HG03097 (cell line): ENCODE measurements at regions not wholly inside any gene's neighbourhood (a gene's known extent, or its start where the extent isn't known, plus 50 kb on each side); places are given as distances from the start of the nearest gene placed in this dataset.

Source experiments
- ATAC-seq: cut with Tn5 transposase; IDR thresholded peaks from one replicate; pipeline ENCODE4 v1.9.1; 2021; ENCODE audit not compliant: unreplicated experiment, low FRiP score

DNA sequence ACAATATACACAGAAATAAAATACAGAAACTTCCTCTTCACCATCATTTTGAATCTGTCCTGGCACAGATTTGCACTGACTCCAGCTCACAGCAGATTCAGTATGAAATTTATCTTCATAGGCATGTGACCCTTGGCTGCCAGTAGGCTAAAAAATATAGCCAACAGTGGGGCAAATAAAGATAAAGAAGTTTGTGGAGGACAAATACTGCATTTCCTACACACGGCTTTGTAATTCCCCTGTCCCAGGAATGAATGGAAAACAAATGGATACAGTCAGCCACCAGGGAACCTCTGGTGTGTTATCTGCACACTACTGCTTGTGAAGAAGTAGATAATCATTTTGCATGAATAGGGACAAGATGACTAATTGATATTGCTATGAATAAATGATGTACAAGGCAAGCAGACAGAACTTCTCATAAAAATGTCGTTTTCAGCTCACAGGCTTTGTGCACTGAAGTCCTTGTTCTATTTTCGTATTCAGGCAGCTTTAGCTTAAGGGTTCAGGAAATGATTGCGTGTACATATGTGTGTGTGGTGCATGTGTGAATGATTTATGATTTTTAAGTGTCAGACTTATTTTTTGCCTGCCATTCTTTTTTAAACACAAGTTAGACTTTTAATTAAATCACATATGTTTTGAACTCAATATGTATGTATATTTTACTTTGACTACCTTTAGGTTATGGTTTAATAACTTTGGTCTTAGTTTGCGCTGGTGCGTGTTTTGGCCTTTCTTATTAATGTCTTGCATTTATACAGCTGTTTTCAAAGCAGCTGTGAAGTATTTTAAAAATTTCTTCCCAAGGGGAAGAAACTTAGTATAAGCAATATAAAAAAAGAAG lies 543.8 kb upstream of the JAG1 start:
- ATAC-seq = no peak

- ATAC-seq = no peak
Observed at GRCh38 chr20:11218173-11218680, 544.4 kb upstream of the JAG1 start.

DNA sequence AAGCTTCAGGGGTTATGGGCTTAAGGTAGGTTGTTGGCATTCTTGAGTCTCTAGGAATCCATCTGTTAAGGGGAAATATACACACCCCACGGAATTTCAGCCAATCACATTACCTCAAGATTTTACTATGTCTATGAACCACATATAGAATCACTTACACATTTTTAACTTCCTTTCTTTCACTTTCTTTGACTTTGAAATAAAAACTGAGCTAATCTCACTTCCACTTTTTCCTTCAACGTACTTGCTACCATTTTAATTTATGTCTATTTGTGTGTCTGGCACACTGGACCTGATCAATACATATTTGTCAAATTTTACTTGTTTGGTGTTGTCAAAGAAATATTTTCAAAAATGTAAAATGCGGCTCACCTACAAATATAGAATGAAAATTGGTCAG lies 545.4 kb upstream of the JAG1 start:
- ATAC-seq = peak; percentile 66

- ATAC-seq = no peak
Observed at GRCh38 chr20:11221046-11221445, 547.2 kb upstream of the JAG1 start.

- no peak for ATAC-seq
Observed at GRCh38 chr20:11222243-11222642, 548.4 kb upstream of the JAG1 start.

DNA sequence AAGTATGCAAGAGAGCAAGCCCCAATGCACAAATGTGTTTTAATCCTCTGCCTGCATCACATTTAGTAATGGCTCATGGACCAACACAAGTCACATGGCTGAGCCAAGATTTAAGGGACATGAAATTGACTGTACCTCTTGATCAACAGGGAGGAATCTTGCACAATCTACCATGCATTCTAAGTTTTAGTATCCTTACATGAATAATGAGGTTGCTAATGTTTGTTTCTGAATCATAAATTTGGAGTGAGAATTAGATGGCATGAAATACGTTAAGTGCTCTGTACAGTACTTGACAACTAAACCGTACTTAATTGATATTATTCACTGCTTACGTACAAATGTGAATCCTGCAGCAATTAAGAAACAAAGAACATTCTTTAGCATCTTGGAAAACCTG lies 553.8 kb upstream of the JAG1 start:
- no peak for ATAC-seq

DNA sequence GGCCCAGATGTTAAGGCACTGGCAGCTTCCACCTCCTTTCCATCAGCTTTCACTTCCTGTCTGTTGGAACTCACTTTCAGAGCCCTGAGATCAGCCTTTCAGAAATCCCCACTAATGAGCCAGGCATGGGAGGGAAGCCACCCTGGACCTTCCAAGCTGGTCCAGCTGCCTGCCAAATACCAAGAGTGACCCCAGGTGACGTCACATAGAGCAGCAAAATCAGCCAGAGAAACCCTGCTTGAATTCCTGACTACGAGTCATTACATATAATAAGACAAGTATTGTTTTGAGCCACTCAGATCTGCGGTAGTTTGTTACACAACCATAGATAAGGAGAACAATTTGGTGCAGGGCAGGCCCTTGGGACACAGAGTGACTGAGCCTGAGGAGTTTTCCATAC lies 556.0 kb upstream of the JAG1 start:
- no peak for ATAC-seq

GRCh38 chr20:11230999-11231398 lies 557.2 kb upstream of the JAG1 start:
- no peak for ATAC-seq

DNA sequence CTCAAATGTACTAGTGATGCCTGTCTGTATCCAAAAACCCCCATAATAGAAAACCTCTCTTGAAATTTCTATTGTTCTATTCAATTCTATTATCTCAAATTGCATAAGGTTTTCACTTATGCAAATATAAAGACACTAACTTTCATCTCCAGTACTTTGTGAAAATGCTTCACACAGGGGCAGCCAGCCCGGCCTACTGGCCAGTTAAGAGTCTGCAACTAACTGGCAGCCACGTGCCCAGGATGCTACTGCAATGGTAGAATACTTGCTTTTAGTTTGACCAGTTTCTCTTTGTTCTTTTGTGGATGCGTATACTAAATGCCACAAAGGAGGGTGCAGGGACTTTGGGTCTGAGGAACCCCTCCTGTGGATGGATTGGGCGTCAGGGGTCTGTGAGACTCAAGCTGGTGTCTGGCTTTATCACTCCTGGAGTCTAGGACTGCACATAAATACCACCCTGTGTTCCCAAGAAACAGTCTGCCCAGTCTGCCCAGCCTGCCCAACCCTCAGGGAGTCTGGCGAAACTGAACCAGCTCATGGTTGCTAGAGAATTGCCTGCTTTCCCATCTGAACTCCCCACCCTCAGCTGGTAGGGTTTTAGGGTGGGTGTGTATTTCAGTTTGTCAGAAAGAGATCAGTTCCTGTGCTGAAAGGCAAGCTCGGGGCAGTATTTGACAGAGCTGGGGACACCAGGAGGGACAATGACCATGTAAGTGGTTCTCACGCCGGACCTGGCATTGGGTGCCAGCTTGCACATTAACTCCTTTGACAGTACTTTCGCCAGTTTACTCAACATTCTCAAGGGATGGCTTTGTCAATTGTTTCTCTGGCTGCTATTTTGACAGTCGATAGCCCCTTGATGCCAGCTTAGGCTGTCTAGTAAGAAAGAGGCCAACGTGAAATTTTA lies 558.2 kb upstream of the JAG1 start:
- ATAC-seq = no peak

DNA sequence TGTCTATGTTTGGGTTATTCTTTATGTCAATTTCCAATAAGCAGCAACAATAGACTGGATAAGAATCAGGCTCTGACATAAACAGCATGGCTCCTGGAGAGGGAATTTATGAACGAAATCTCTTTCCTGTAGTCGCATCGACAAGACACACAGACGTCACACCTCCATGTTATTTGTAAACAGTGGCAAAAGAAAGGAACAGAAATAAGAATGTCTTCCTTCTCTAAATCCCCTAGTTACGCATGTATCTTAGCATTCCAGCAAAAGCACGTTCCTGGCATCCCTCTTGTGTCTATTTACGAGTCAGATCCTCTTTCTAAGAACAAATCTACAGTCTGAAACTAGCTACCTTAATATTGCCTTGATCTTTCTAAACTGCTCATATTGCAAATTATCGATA lies 559.1 kb upstream of the JAG1 start:
- no peak for ATAC-seq

- no peak for ATAC-seq
Observed at GRCh38 chr20:11234181-11234580, 560.4 kb upstream of the JAG1 start.

DNA sequence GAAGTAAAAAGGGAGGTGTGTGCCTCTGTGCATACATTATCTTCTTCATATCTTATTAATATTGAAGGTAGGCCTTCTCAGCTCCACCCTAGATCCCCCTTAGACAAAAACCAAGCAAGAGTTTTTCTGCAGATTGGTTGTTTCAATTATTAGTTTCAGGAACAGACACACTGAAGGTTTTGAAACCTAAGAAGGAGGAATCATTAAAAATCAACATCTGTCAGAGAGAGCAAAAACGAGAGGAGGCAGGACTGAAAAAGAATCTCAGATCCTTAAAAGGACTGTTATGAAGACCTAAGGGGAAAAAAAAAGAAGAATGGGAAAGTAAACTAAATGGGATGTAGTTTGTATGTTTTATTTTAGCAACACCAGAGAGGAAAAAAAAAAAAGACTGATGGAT lies 560.8 kb upstream of the JAG1 start:
- peak; percentile 59 for ATAC-seq

GRCh38 chr20:11235058-11235457 lies 561.3 kb upstream of the JAG1 start:
- ATAC-seq = no peak

DNA sequence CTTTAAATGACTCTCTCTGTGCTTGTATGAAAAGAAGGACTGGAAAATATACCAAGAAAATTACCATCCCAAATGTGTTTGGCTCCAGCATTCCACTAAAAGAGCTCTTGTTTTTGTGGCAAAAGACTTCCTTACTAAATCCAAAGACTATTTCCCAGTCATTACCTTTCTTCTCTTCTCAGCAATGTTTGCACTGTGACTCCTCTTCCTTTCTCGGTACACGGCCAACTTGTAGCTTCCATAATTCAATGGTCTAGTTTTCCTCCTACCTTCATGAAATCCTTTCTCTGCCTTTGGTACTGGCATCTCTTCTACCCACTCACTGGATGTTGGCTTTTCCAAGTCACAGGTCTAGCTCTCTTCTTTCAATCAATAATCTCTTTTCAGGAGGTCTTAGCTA lies 568.5 kb upstream of the JAG1 start:
- no peak for ATAC-seq

- ATAC-seq = no peak
Observed at GRCh38 chr20:11245431-11245830, 571.6 kb upstream of the JAG1 start.

DNA sequence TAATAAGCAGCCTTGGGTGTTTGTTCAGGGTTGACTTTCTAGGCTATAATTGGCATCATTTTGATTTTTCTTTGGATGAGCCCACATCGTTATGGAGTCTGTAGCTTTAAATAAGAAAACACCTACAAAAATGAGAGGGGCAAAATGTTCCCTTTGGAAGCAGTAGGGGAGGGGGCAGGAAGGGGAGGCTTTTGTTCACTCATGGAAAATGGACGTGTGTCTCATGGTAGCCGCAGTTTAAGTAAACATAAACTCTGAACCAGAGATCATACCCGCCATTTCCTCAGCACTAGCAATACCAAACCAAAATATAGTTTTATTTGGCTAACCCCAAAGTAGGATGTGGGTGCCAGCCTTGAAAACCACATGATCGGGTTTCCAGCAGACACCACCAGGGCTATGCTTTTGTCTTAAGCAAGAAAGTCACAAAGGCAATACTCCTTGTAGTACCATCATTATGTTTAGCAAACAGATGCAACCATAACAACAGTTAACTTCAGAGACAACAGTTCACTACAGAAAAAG lies 572.5 kb upstream of the JAG1 start:
- ATAC-seq = no peak

- no peak for ATAC-seq
Observed at GRCh38 chr20:11247046-11248010, 573.5 kb upstream of the JAG1 start.

- no peak for ATAC-seq
Observed at GRCh38 chr20:11248011-11248409, 574.2 kb upstream of the JAG1 start.

DNA sequence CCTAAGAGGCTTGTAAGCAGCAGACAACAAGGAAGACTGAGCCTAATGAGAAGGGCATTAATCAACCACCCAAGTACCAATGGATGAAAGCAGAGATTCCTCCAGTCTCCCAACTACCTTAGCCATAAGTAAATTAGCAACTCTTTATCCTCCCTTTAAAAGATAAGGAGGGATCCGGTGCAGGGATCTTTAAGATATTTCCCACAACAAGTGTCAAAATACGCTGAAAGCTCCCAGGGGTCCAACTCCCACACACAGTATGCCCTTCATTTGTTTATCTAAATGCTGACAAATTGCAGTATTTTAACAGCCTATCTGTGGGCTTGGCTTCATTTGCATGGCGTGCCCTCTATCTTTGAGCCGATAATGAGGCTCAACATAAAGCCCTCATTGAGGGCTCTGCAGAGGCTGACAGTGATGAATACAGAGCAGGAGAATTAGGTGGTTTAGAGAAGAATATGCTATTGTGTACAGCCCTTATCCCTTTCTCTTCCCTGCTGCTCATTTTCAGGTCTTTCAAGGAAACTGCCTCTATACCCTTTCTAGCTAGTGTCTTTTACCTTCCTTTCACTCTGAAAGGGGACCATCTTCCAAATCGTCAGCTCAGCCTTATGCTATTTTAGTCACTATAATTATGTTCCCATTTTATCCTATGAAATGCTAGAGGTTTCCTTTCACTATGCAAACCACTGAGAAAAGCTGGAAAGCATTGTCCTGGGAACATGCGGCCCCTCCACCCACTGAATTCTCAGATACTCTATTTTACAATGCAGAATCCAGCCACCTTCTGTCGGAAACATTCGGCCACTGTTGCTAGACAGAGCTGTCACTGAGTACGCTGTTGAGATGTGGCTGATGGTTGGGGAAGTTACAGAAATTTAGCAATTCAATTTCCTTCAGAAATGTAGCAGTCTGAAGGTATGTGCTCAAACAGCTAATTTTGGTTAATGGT lies 575.2 kb upstream of the JAG1 start:
- ATAC-seq = no peak
